ENCODE measurements at regions not wholly inside any gene's neighbourhood (a gene's known extent, or its start where the extent isn't known, plus 50 kb on each side); places are given as distances from the start of the nearest gene placed in this dataset.

DNA sequence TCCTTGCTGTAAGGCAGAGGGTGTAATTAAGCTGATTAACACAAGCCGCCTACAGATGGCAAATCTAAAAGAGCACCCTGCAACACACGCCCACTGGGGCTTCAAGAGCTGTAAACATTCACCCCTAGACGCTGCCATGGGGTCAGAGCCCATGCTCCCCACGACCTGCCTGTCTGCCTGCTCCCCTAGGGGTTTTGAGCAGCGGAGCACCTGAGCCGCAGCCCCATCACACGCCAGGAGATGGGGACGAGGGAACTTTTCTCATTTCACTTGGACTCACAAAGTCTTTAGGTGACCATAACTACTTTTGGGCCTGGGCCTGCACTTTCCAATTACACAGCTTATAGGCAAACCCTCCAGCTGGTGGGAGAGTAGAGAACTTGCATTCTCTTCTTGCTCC is 99.0 kb upstream of the SOX4 start:
- TF ChIP-seq POLR2A (IDR thresholded peaks at IDR 0.05): no peak
- TF ChIP-seq, protein P1, sequence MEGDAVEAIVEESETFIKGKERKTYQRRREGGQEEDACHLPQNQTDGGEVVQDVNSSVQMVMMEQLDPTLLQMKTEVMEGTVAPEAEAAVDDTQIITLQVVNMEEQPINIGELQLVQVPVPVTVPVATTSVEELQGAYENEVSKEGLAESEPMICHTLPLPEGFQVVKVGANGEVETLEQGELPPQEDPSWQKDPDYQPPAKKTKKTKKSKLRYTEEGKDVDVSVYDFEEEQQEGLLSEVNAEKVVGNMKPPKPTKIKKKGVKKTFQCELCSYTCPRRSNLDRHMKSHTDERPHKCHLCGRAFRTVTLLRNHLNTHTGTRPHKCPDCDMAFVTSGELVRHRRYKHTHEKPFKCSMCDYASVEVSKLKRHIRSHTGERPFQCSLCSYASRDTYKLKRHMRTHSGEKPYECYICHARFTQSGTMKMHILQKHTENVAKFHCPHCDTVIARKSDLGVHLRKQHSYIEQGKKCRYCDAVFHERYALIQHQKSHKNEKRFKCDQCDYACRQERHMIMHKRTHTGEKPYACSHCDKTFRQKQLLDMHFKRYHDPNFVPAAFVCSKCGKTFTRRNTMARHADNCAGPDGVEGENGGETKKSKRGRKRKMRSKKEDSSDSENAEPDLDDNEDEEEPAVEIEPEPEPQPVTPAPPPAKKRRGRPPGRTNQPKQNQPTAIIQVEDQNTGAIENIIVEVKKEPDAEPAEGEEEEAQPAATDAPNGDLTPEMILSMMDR (IDR thresholded peaks at IDR 0.05): no peak
- TF ChIP-seq POLR2AphosphoS5 (IDR thresholded peaks at IDR 0.05): no peak
